HG02588 (cell line): ENCODE measurements at regions not wholly inside any gene's neighbourhood (a gene's known extent, or its start where the extent isn't known, plus 50 kb on each side); places are given as distances from the start of the nearest gene placed in this dataset.

Experiments
- ATAC-seq: cut with Tn5 transposase; IDR thresholded peaks from one replicate; pipeline ENCODE4 v1.9.1; 2021; ENCODE audit warnings: mild to moderate bottlenecking, moderate library complexity; ENCODE audit not compliant: unreplicated experiment

GRCh38 chr13:50099473-50099872, 84.2 kb downstream of the KCNRG start:
- ATAC-seq = no peak

GRCh38 chr13:50101590-50101989, 86.3 kb downstream of the KCNRG start:
- no peak for ATAC-seq

GRCh38 chr13:50104493-50104892, 89.2 kb downstream of the KCNRG start:
- ATAC-seq = no peak

- peak; percentile 80 for ATAC-seq
Measured at GRCh38 chr13:50106559-50106958, 91.3 kb downstream of the KCNRG start.

GRCh38 chr13:50107205-50107604, 92.0 kb downstream of the KCNRG start:
- ATAC-seq = no peak

GRCh38 chr13:50114961-50115360, 99.7 kb downstream of the KCNRG start:
- ATAC-seq = no peak

- ATAC-seq = no peak
Measured at GRCh38 chr13:50115695-50116094, 100.5 kb downstream of the KCNRG start.

GRCh38 chr13:50116430-50116973, 101.3 kb downstream of the KCNRG start:
- ATAC-seq = no peak

- no peak for ATAC-seq
Measured at GRCh38 chr13:50119591-50119990, 104.3 kb downstream of the KCNRG start.

GRCh38 chr13:50122455-50122854, 107.2 kb downstream of the KCNRG start:
- ATAC-seq = no peak

- ATAC-seq = no peak
Measured at GRCh38 chr13:50123002-50123401, 107.8 kb downstream of the KCNRG start.

GRCh38 chr13:50123515-50123861, 108.2 kb downstream of the KCNRG start:
- ATAC-seq = no peak

- peak; percentile 56 for ATAC-seq
Measured at GRCh38 chr13:50123862-50124535, 108.8 kb downstream of the KCNRG start.

- peak; percentile 38 for ATAC-seq
Measured at GRCh38 chr13:50124536-50125303, 109.5 kb downstream of the KCNRG start.

- ATAC-seq = peak; percentile 12
Measured at GRCh38 chr13:50125304-50125553, 110.0 kb downstream of the KCNRG start.

GRCh38 chr13:50125554-50126262, 110.5 kb downstream of the KCNRG start:
- ATAC-seq = peak; percentile 13

- no peak for ATAC-seq
Measured at GRCh38 chr13:50126263-50126992, 111.2 kb downstream of the KCNRG start.

- no peak for ATAC-seq
Measured at GRCh38 chr13:50126993-50127725, 111.9 kb downstream of the KCNRG start.

- ATAC-seq = no peak
Measured at GRCh38 chr13:50127726-50128291, 112.6 kb downstream of the KCNRG start.

- no peak for ATAC-seq
Measured at GRCh38 chr13:50128428-50128931, 113.2 kb downstream of the KCNRG start.
